Colonic mucosa (tissue), 4 donors: ENCODE measurements at regions not wholly inside any gene's neighbourhood (a gene's known extent, or its start where the extent isn't known, plus 50 kb on each side); places are given as distances from the start of the nearest gene placed in this dataset.

Source experiments
- DNase-seq: peaks from one replicate; pipeline ENCODE4 v3.0.0-alpha.2; 2020
- H3K27ac ChIP-seq: fragments of 200-600 bp; one replicate; pipeline ENCODE4 v1.8.0; 2021
- H3K27me3 ChIP-seq: fragments of 200-600 bp; one replicate; pipeline ENCODE4 v1.8.0; 2021
- H3K36me3 ChIP-seq: fragments of 200-600 bp; one replicate; pipeline ENCODE4 v1.8.0; 2021
- H3K4me1 ChIP-seq: fragments of 200-600 bp; one replicate; pipeline ENCODE4 v1.8.0; 2021; ENCODE audit warnings: mild to moderate bottlenecking
- H3K4me3 ChIP-seq: fragments of 200-600 bp; one replicate; pipeline ENCODE4 v1.8.0; 2021
- H3K9ac ChIP-seq, 2 donors: one replicate each; pipeline ENCODE4 v1.7.0; 2013; ENCODE audit warnings: control low read depth in 2 of 2, low read depth in 2 of 2, low read length in 2 of 2
- H3K9me3 ChIP-seq: fragments of 200-600 bp; one replicate; pipeline ENCODE4 v1.8.0; 2021
- CTCF ChIP-seq: fragments of 200-600 bp; IDR thresholded peaks from one replicate; pipeline ENCODE4 v1.8.0; 2022; ENCODE audit warnings: antibody characterized with exemption, mild to moderate bottlenecking
- intact Hi-C: fragments of 100-400 bp; cut with DNase I; formaldehyde crosslinking; loops from one replicate; pipeline ENCODE4 v1.14.1; 2022
- donor health status: healthy.
- donor health status: DM: no; HTN: no; CAD: no.
- donor health status: DM: no; HTN: no; CAD: no.

GRCh38 chr9:3658964-3659363 lies 133.2 kb upstream of the RFX3 start:
- Histone ChIP-seq H3K36me3 (no peaks in the 10 kb centered on the region), H3K9me3 (no peaks in the 10 kb centered on the region), H3K27ac (no peak overlapping the region), H3K4me1 (no peaks in the 10 kb centered on the region), H3K27me3 (no peaks in the 10 kb centered on the region), H3K9ac (no peak overlapping the region), H3K4me3 (no peak overlapping the region)
- no peak for DNase-seq
- intact Hi-C loops, result no loop called here
- no peak for TF ChIP-seq CTCF

- no peak for DNase-seq
- Histone ChIP-seq H3K9ac (no peak overlapping the region), H3K4me1 (no peaks in the 10 kb centered on the region), H3K27ac (no peak overlapping the region), H3K36me3 (no peaks in the 10 kb centered on the region), H3K27me3 (no peaks in the 10 kb centered on the region), H3K4me3 (no peak overlapping the region), H3K9me3 (no peaks in the 10 kb centered on the region)
- intact Hi-C loops, result no loop called here
- no peak for TF ChIP-seq CTCF
These were observed 130.4 kb upstream of the RFX3 start for GRCh38 chr9:3656224-3656623.

GRCh38 chr9:3650994-3651622 lies 125.3 kb upstream of the RFX3 start:
- no peak overlapping the region for H3K4me3 ChIP-seq
- no peak overlapping the region for H3K27ac ChIP-seq
- intact Hi-C loops, result no loop called here
- H3K9ac ChIP-seq, result no peak overlapping the region
- H3K36me3 ChIP-seq, result no peaks in the 10 kb centered on the region
- H3K9me3 ChIP-seq, result no peaks in the 10 kb centered on the region
- no peaks in the 10 kb centered on the region for H3K27me3 ChIP-seq
- no peaks in the 10 kb centered on the region for H3K4me1 ChIP-seq
- no peak for TF ChIP-seq CTCF
- no peak for DNase-seq

- no peak for TF ChIP-seq CTCF
- no peak overlapping the region for H3K9ac ChIP-seq
- intact Hi-C loops, result loop anchor here (10.0 kb wide), 1 partner anchor 184 kb away; no protein-coding TSS in a partner anchor
- H3K27me3 ChIP-seq, result no peaks in the 10 kb centered on the region
- H3K36me3 ChIP-seq, result no peaks in the 10 kb centered on the region
- H3K4me1 ChIP-seq, result no peaks in the 10 kb centered on the region
- H3K27ac ChIP-seq, result no peak overlapping the region
- no peaks in the 10 kb centered on the region for H3K9me3 ChIP-seq
- no peak for DNase-seq
- H3K4me3 ChIP-seq, result no peak overlapping the region
These were observed 123.0 kb upstream of the RFX3 start for GRCh38 chr9:3648722-3649246.

- H3K9me3 ChIP-seq, result no peaks in the 10 kb centered on the region
- H3K4me1 ChIP-seq, result no peaks in the 10 kb centered on the region
- intact Hi-C loops, result loop anchor here (10.0 kb wide), 1 partner anchor 183 kb away; no protein-coding TSS in a partner anchor
- no peak overlapping the region for H3K9ac ChIP-seq
- no peak overlapping the region for H3K27ac ChIP-seq
- no peaks in the 10 kb centered on the region for H3K36me3 ChIP-seq
- no peak overlapping the region for H3K4me3 ChIP-seq
- no peaks in the 10 kb centered on the region for H3K27me3 ChIP-seq
- DNase-seq, result no peak
- TF ChIP-seq CTCF, result no peak
These were observed 122.5 kb upstream of the RFX3 start for GRCh38 chr9:3648266-3648665.
